GM18858 (cell line): ENCODE measurements at regions not wholly inside any gene's neighbourhood (a gene's known extent, or its start where the extent isn't known, plus 50 kb on each side); places are given as distances from the start of the nearest gene placed in this dataset.

Experiments
- ATAC-seq: cut with Tn5 transposase; IDR thresholded peaks from one replicate; pipeline ENCODE4 v1.9.1; 2021; ENCODE audit not compliant: unreplicated experiment

GRCh38 chr18:61149786-61150185 lies 183.4 kb upstream of the CDH20 start:
- no peak for ATAC-seq

- no peak for ATAC-seq
Observed at GRCh38 chr18:61153571-61153970, 179.7 kb upstream of the CDH20 start.

GRCh38 chr18:61154866-61155265 lies 178.4 kb upstream of the CDH20 start:
- no peak for ATAC-seq

- ATAC-seq, result no peak
Observed at GRCh38 chr18:61155586-61155985, 177.6 kb upstream of the CDH20 start.

GRCh38 chr18:61157451-61157850 lies 175.8 kb upstream of the CDH20 start:
- ATAC-seq, result no peak

GRCh38 chr18:61159246-61159645 lies 174.0 kb upstream of the CDH20 start:
- no peak for ATAC-seq

DNA sequence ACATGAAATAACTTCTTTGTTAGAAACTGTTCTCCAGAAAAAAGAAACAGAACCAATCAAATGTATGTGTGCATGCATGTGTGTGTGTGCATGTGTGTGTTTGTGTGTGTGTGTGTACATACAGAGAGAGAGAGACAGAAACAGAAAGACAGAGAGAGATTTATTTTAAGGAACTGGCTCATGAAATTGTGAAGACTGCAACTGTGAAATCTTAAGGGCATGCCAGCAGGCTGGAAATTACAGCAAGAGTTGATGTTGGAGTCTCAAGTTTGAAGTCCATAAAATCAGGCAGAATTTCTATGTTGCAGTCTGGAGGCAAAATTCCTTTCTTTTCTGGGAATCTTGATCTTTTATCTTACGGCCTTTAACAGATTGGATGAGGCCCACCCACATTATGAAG lies 168.9 kb upstream of the CDH20 start:
- ATAC-seq, result no peak

DNA sequence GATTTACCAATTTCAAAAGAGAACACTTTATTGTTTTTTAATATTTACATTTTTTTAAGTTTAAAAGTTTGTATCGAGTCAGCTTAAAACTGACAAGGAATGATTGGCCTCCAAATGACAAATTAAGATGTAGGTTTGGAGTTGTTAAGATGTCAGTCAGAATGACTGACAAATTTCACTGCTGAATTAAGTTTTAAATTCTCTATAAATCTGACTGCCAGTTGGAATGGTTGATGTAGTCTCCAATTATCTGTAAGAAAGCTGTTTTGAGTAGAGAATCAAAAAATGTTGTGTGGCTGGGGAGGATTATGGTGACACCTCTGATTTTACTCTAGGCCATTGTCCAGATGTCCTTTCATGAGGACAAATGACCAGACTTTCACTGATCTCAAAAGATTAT lies 165.3 kb upstream of the CDH20 start:
- ATAC-seq, result no peak

DNA sequence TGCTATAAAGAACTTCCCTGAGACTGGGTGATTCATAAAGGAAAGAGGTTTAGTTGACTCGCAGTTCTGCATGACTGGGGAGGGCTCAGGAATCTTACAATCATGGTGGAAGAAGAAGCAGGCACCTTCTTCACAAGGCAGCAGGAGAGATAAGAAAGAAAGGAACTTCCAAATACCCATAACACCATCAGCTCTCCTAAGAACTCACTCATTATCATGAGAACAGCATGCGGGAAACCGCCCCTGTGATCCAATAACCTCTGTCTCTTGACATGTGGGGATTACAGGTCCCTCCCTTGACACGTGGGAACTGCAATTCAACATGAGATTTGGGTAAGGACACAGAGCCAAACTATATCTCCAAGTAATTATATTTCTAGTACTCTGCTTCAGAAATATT lies 163.8 kb upstream of the CDH20 start:
- ATAC-seq, result no peak

GRCh38 chr18:61172624-61173023 lies 160.6 kb upstream of the CDH20 start:
- ATAC-seq, result no peak

- no peak for ATAC-seq
Observed at GRCh38 chr18:61173554-61173953, 159.7 kb upstream of the CDH20 start.

GRCh38 chr18:61183798-61184197 lies 149.4 kb upstream of the CDH20 start:
- no peak for ATAC-seq

DNA sequence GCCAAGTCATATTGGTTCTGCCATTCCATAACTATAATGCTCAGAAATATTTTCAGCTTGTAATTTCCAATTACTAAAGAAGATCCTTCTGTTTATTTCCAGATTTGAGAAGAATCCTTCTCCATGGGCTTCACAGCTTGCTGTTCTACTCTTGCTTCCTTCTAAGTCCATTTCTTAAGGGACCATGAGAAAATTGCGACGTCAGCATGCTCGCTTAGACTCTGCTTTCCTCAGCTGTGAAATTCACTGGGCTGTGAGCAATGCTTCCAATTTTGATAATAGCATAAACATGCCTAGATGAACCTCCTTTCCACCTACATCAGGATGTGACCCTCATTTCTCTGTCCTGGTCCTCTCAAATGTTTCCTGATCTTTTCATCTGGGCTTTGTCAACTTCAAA lies 145.3 kb upstream of the CDH20 start:
- no peak for ATAC-seq

DNA sequence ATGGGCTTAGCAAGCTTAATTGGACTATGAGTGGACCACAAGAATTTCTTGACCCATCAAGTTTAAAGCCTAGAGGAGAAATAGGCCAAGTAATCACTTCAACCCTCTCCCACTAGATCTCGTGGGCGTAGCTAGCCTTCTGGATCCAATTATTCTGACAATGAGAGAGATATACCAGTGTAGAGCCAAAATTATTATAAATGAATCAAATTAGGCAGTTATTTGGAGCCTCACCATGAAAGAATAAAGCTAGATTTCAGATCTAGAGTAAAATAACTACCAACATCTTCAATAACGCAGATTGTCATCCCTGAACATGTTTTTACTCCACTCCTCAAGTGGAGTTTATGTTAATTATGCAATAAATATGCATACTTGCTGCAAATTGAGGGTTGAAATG lies 143.9 kb upstream of the CDH20 start:
- ATAC-seq, result no peak

GRCh38 chr18:61194726-61195125 lies 138.5 kb upstream of the CDH20 start:
- no peak for ATAC-seq

- no peak for ATAC-seq
Observed at GRCh38 chr18:61196750-61197149, 136.5 kb upstream of the CDH20 start.

GRCh38 chr18:61198486-61198885 lies 134.7 kb upstream of the CDH20 start:
- no peak for ATAC-seq

DNA sequence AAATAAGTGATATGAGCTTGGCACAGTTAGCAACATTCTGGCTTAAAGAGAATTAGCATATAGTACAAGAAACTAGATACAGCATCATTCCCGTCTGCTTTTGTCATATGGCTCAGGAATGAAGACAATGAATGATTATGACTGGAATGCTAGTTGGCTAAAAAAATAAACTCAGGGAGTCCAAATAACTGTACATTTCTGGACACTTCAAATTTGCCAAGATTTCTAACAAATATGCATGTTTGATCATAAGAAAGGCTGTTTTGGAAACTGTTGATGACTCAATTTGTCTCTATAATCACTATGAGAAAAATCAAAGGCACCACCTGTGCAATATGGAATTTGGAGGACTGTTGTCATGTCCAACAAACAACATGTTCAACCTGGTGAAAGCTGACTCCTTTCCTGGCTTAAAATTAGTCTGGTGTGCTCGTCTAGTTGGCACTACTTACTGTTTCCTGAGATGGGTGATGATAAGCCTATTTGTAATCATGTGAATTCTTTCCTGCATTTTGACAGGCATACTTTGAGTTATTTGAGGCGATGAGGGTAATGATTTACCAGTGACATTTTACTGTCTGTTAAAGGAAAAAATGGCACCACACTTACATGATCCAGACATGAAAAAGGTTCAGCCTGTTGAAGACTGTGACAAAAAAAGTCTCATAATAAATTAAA lies 133.9 kb upstream of the CDH20 start:
- no peak for ATAC-seq

DNA sequence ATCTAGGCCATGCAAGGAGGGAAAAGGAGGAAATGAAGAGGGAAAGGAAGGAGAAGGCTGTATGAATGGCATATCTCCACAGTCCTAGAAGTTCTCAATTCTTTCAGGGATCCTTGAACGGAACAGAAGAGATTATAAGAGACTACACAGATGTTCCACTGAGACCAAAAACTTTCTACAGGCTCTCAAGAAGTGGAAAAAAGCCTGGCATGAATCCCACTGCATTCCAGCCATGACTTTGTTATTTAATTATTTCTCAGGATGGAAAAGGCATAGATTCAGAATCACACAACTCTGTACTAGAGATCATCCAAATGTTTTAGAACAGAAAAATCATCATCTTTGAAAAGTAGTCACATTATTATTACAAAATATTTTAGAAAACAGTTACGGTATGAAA lies 131.7 kb upstream of the CDH20 start:
- ATAC-seq, result no peak

- ATAC-seq, result no peak
Observed at GRCh38 chr18:61203151-61203550, 130.1 kb upstream of the CDH20 start.

DNA sequence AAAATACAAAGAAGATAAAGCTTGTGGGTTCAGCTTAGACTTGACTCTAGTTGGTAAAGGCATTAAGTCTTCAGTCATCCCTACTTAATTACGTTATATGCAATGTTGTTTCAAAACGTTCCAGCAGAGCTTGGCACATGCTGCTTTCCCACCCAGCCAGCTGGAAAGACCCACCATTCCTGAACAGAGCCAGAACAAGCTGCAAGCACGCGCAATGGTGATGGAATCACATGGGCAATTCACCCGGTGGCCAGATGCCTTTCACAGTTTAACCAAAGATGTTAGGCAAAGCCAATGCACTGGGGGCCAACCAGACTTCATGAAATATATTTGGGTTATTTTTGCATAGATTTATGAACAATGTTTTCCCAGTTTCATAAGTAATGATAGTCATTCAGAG lies 123.4 kb upstream of the CDH20 start:
- ATAC-seq, result no peak

DNA sequence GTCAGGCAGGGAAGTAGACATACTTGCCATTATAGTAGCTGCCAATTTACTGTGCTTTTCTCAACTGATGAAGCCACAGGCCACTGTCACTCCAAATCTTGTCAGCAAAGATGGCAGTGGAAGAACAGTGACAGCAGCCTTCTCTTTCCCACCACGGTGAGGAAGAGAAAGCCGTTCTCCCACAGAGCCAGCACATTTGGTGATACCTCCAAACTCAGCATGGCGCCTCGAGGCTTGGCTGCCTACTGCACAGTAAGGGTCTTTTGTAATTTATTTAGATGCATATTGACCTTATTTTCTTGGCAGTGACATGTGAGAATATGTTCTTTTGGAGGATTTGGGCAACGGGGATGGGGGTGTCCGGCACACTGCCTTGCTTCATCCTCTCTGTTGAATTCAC lies 117.2 kb upstream of the CDH20 start:
- ATAC-seq, result no peak

DNA sequence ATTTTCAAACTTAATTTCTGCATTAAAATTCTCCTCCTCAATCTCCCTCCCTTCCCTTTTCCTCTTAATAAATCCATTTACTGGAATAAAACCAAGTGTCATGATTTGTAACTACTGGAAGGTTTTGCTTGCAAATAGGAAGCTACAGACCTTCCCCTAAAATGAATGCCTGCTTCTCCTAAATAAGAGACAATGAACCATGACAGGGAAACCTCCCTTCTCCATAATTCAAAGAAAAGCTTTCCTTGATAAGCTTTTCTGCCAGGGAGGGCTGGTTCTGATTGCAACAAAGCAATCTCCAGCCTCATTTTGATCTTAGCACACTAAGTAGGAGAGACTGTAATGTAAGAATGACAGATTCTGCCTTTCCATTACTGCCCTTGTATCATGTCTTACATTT lies 111.0 kb upstream of the CDH20 start:
- no peak for ATAC-seq

- ATAC-seq, result no peak
Observed at GRCh38 chr18:61225336-61225735, 107.9 kb upstream of the CDH20 start.
